ENCODE measurements at regions not wholly inside any gene's neighbourhood (a gene's known extent, or its start where the extent isn't known, plus 50 kb on each side); places are given as distances from the start of the nearest gene placed in this dataset.
"Not testable (repeated sequence)": the region's sequence is repeated elsewhere in the genome, so short reads cannot be mapped to it uniquely, and the experiment has no call there.

GRCh38 chr2:38142627-38143026 is 66.7 kb upstream of the CYP1B1 start:
- DNase-seq: no peak

GRCh38 chr2:38141501-38141900 is 65.5 kb upstream of the CYP1B1 start:
- DNase-seq: no peak

- no peak for DNase-seq
Observed at GRCh38 chr2:38138996-38139395, 63.0 kb upstream of the CYP1B1 start.

GRCh38 chr2:38138419-38138818 is 62.5 kb upstream of the CYP1B1 start:
- DNase-seq: no peak

GRCh38 chr2:38137958-38138357 is 62.0 kb upstream of the CYP1B1 start:
- DNase-seq: not testable (repeated sequence)

- no peak for DNase-seq
Observed at GRCh38 chr2:38131676-38132075, 55.7 kb upstream of the CYP1B1 start.

- DNase-seq: no peak
Observed at GRCh38 chr2:38130876-38131275, 54.9 kb upstream of the CYP1B1 start.

GRCh38 chr2:38129987-38130386 is 54.0 kb upstream of the CYP1B1 start:
- no peak for DNase-seq

GRCh38 chr2:38129481-38129880 is 53.5 kb upstream of the CYP1B1 start:
- DNase-seq: no peak

- no peak for DNase-seq
Observed at GRCh38 chr2:38128653-38129052, 52.7 kb upstream of the CYP1B1 start.

GRCh38 chr2:38127277-38127676 is 51.3 kb upstream of the CYP1B1 start:
- no peak for DNase-seq

GRCh38 chr2:38125842-38126241 is 49.9 kb upstream of the CYP1B1 start:
- DNase-seq: no peak

Data from activated T-cell treated with anti-CD3 and anti-CD28 coated beads, Interleukin-2, amount 50 U/mL, for 48 hours (primary cell).